CD14-positive monocyte (primary cell): ENCODE measurements at regions not wholly inside any gene's neighbourhood (a gene's known extent, or its start where the extent isn't known, plus 50 kb on each side); places are given as distances from the start of the nearest gene placed in this dataset.

Source experiments
- DNase-seq, 3 donors: peaks; one replicate each; pipeline ENCODE4 v3.0.0-alpha.2; 2011 to 2022
- H2AFZ ChIP-seq: 2 replicates; pipeline ENCODE4 v1.6.0; 2012; ENCODE audit warnings: mild to moderate bottlenecking, low read depth, low read length, inconsistent platforms; ENCODE audit not compliant: insufficient read depth, poor library complexity, severe bottlenecking
- H3K27ac ChIP-seq, 2 donors: 1 replicate in 1 of 2; 2 replicates in 1 of 2; pipeline ENCODE4 v1.5.1; 2012 to 2013; ENCODE audit warnings: low read length in 2 of 2, control low read depth in 1 of 2, inconsistent platforms in 1 of 2, low read depth in 1 of 2, mild to moderate bottlenecking in 1 of 2
- H3K27me3 ChIP-seq, 2 donors: one replicate each; pipeline versions ENCODE4 v1.6.0 to v1.6.1; 2011 to 2013; ENCODE audit warnings: low read length in 2 of 2; ENCODE audit not compliant: control insufficient read depth in 2 of 2, insufficient read depth in 2 of 2
- H3K36me3 ChIP-seq, 2 donors: replicated peaks in 1 of 2; 1 replicate in 1 of 2; 2 replicates in 1 of 2; pipeline versions ENCODE4 v1.5.1 to v1.6.1; 2012 to 2013; ENCODE audit warnings: low read length in 2 of 2, control low read depth in 1 of 2, inconsistent platforms in 1 of 2, mild to moderate bottlenecking in 1 of 2; ENCODE audit not compliant: insufficient read depth in 2 of 2, control insufficient read depth in 1 of 2
- H3K4me1 ChIP-seq, 2 donors: 1 replicate in 1 of 2; 2 replicates in 1 of 2; pipeline versions ENCODE4 v1.5.1 to v1.6.1; 2012 to 2013; ENCODE audit warnings: low read length in 2 of 2, control low read depth in 1 of 2, inconsistent platforms in 1 of 2, mild to moderate bottlenecking in 1 of 2, moderate library complexity in 1 of 2; ENCODE audit not compliant: insufficient read depth in 2 of 2, control insufficient read depth in 1 of 2
- H3K4me2 ChIP-seq: replicated peaks from 2 replicates; pipeline ENCODE3; 2012; ENCODE audit warnings: low read length, moderate library complexity, mild to moderate bottlenecking; ENCODE audit not compliant: poor library complexity, severe bottlenecking; ENCODE audit errors: extremely low read depth
- H3K4me3 ChIP-seq, 3 experiments: fragments of 200-600 bp in 1 of 3; sonication (generic) in 1 of 3; replicated peaks in 1 of 3; 1 replicate in 2 of 3; 2 replicates in 1 of 3; pipeline ENCODE4 v1.5.1; 2011 to 2013; ENCODE audit warnings: low read length in 3 of 3, mild to moderate bottlenecking in 3 of 3, control low read depth in 2 of 3, low read depth in 2 of 3, inconsistent platforms in 1 of 3, moderate library complexity in 1 of 3
- H3K79me2 ChIP-seq: 2 replicates; pipeline ENCODE4 v1.6.0; 2012; ENCODE audit warnings: mild to moderate bottlenecking, control low read depth, inconsistent platforms, low read length, moderate library complexity; ENCODE audit not compliant: insufficient read depth
- H3K9ac ChIP-seq: 2 replicates; pipeline ENCODE4 v1.6.0; 2017; ENCODE audit warnings: low read length, mild to moderate bottlenecking; ENCODE audit not compliant: insufficient read depth, poor library complexity, severe bottlenecking
- H3K9me3 ChIP-seq, 2 donors: replicated peaks in 1 of 2; 1 replicate in 1 of 2; 2 replicates in 1 of 2; pipeline versions ENCODE4 v1.5.1 to v1.6.1; 2012 to 2013; ENCODE audit warnings: low read length in 2 of 2, control low read depth in 1 of 2; ENCODE audit not compliant: control insufficient read depth in 1 of 2, insufficient read depth in 1 of 2
- H4K20me1 ChIP-seq: 2 replicates; pipeline ENCODE4 v1.6.0; 2012; ENCODE audit warnings: mild to moderate bottlenecking, low read length, control low read depth, moderate library complexity; ENCODE audit not compliant: insufficient read depth
- H3K27ac Mint-ChIP-seq, 7 donors: one replicate each; pipeline ENCODE4 v1.8.0; 2020; ENCODE audit warnings: mild to moderate bottlenecking in 7 of 7, mixed read lengths in 7 of 7, moderate library complexity in 6 of 7, inconsistent platforms in 2 of 7
- H3K27me3 Mint-ChIP-seq, 3 donors: one replicate each; pipeline ENCODE4 v1.8.0; 2021 to 2022; ENCODE audit warnings: low read depth in 3 of 3, mild to moderate bottlenecking in 3 of 3, mixed read lengths in 3 of 3, moderate library complexity in 3 of 3, inconsistent platforms in 1 of 3
- H3K36me3 Mint-ChIP-seq, 2 donors: one replicate each; pipeline ENCODE4 v1.8.0; 2020; ENCODE audit warnings: mixed read lengths in 2 of 2, inconsistent platforms in 1 of 2, mild to moderate bottlenecking in 1 of 2
- H3K4me1 Mint-ChIP-seq: one replicate; pipeline ENCODE4 v1.8.0; 2020; ENCODE audit warnings: mild to moderate bottlenecking, mixed read lengths
- H3K4me3 Mint-ChIP-seq, 2 donors: one replicate each; pipeline ENCODE4 v1.8.0; 2020; ENCODE audit warnings: mild to moderate bottlenecking in 2 of 2, mixed read lengths in 2 of 2, moderate library complexity in 1 of 2
- H3K9me3 Mint-ChIP-seq, 7 donors: one replicate each; pipeline ENCODE4 v1.8.0; 2020 to 2022; ENCODE audit warnings: mixed read lengths in 7 of 7, mild to moderate bottlenecking in 6 of 7, moderate library complexity in 6 of 7, inconsistent platforms in 2 of 7
- CTCF ChIP-seq: fragments of 200-600 bp; IDR thresholded peaks from one replicate; pipeline ENCODE4 v1.8.0; 2022; ENCODE audit warnings: antibody characterized with exemption, mild to moderate bottlenecking
- WGBS: methylation state at CpG from one replicate; pipeline ENCODE4 v1.1.5; 2013; ENCODE audit warnings: missing lambda C conversion rate; ENCODE audit not compliant: insufficient coverage; 5-methylcytosine and 5-hydroxymethylcytosine counted together
- intact Hi-C, 2 donors: fragments of 100-400 bp; cut with micrococcal nuclease; formaldehyde crosslinking; loops; one replicate each; pipeline versions ENCODE4 v1.15.0 to v1.15.1; 2023

- Mint-ChIP-seq H3K9me3 (peaks cover 0 to 11% (median 4%) of the 10 kb centered on the region in 7 donors), H3K36me3 (no peaks in the 10 kb centered on the region), H3K27ac (no peak overlapping the region), H3K4me1 (no peaks in the 10 kb centered on the region), H3K27me3 (peaks cover 0 to 1% (median 0%) of the 10 kb centered on the region in 3 donors), H3K4me3 (no peak overlapping the region)
- no peak overlapping the region for H3K27ac ChIP-seq
- DNase-seq, result no peak
- TF ChIP-seq CTCF, result no peak
- H3K9me3 ChIP-seq, result peaks cover 0 to 5% of the 10 kb centered on the region in 2 donors
- no peaks in the 10 kb centered on the region for H3K79me2 ChIP-seq
- H3K9ac ChIP-seq, result no peak overlapping the region
- intact Hi-C loops, result no loop called here
- no peaks in the 10 kb centered on the region for H3K4me1 ChIP-seq
- no peaks in the 10 kb centered on the region for H4K20me1 ChIP-seq
- no peak overlapping the region for H3K4me3 ChIP-seq
- no peak overlapping the region for H2AFZ ChIP-seq
- no peak overlapping the region for H3K4me2 ChIP-seq
- H3K27me3 ChIP-seq, result no peaks in the 10 kb centered on the region
- no peaks in the 10 kb centered on the region for H3K36me3 ChIP-seq
- WGBS, result no CpG with 5 or more reads among the region's 3 CpGs
Measured at GRCh38 chr9:20111173-20111843, 322.5 kb upstream of the SLC24A2 start.

- H3K27ac ChIP-seq, result no peak overlapping the region
- Mint-ChIP-seq H3K4me1 (no peaks in the 10 kb centered on the region), H3K27ac (no peak overlapping the region), H3K9me3 (peaks cover 3 to 16% (median 9%) of the 10 kb centered on the region in 7 donors), H3K27me3 (no peaks in the 10 kb centered on the region), H3K4me3 (no peak overlapping the region), H3K36me3 (no peaks in the 10 kb centered on the region)
- no peaks in the 10 kb centered on the region for H3K36me3 ChIP-seq
- no peak overlapping the region for H3K9ac ChIP-seq
- no peak overlapping the region for H2AFZ ChIP-seq
- no peak for DNase-seq
- peaks cover 0 to 4% of the 10 kb centered on the region in 2 donors for H3K9me3 ChIP-seq
- no peaks in the 10 kb centered on the region for H3K4me1 ChIP-seq
- TF ChIP-seq CTCF, result no peak
- H3K27me3 ChIP-seq, result no peaks in the 10 kb centered on the region
- 100% methylated on average over 1 of the region's 5 CpGs for WGBS
- H3K79me2 ChIP-seq, result no peaks in the 10 kb centered on the region
- H3K4me2 ChIP-seq, result no peak overlapping the region
- intact Hi-C loops, result no loop called here
- H4K20me1 ChIP-seq, result no peaks in the 10 kb centered on the region
- no peak overlapping the region for H3K4me3 ChIP-seq
Measured at GRCh38 chr9:20095430-20096092, 306.7 kb upstream of the SLC24A2 start.
